A673 (cell line): ENCODE measurements at regions not wholly inside any gene's neighbourhood (a gene's known extent, or its start where the extent isn't known, plus 50 kb on each side); places are given as distances from the start of the nearest gene placed in this dataset.

Source experiments
- BruUV-seq: library from RNA; stranded (reverse); fragments of 400-500 nt; replicated peaks from 2 replicates; lab custom pipeline; 2021; lab: Mats Ljungman, UMichigan
- CTCF ChIA-PET: fragments of 300-600 bp; sonication (Branson Sonifier 250); formaldehyde crosslinking; loops from one replicate; lab custom pipeline; 2022; ENCODE audit warnings: antibody characterized with exemption; lab: Charles Lee
- POLR2A ChIA-PET: fragments of 300-600 bp; sonication (Branson Sonifier 250); formaldehyde crosslinking; loops from one replicate; lab custom pipeline; 2022; ENCODE audit warnings: antibody characterized with exemption; ENCODE audit not compliant: low non-redundant PET; lab: Charles Lee
- DNase-seq: peaks from one replicate; pipeline ENCODE4 v3.0.0-alpha.2; 2015; ENCODE audit warnings: low spot score
- H3K27ac ChIP-seq: fragments of 200-600 bp; sonication (generic); 2 replicates; pipeline ENCODE4 v1.5.1; 2016; ENCODE audit warnings: mixed run types, low read depth, mild to moderate bottlenecking, mixed read lengths, antibody characterized with exemption, low read length; ENCODE audit not compliant: poor library complexity, severe bottlenecking
- H3K27me3 ChIP-seq: fragments of 200-600 bp; sonication (generic); replicated peaks from 2 replicates; pipeline ENCODE4 v1.6.1; 2017; ENCODE audit warnings: mixed run types, low read depth, mild to moderate bottlenecking, mixed read lengths, antibody characterized with exemption, low read length; ENCODE audit not compliant: insufficient read depth, poor library complexity
- H3K36me3 ChIP-seq: fragments of 200-600 bp; sonication (generic); 2 replicates; pipeline ENCODE4 v1.6.1; 2016; ENCODE audit warnings: mixed run types, mild to moderate bottlenecking, mixed read lengths, antibody characterized with exemption, low read length; ENCODE audit not compliant: insufficient read depth, poor library complexity, severe bottlenecking
- H3K4me1 ChIP-seq: fragments of 200-600 bp; sonication (generic); 2 replicates; pipeline ENCODE4 v1.6.1; 2017; ENCODE audit warnings: mixed run types, mild to moderate bottlenecking, mixed read lengths, antibody characterized with exemption, low read length; ENCODE audit not compliant: insufficient read depth, poor library complexity, severe bottlenecking
- H3K4me3 ChIP-seq: fragments of 200-600 bp; sonication (generic); 2 replicates; pipeline ENCODE4 v1.5.1; 2016; ENCODE audit warnings: low read depth, mixed run types, mild to moderate bottlenecking, mixed read lengths, low read length; ENCODE audit not compliant: poor library complexity, severe bottlenecking
- H3K9me3 ChIP-seq: fragments of 200-600 bp; sonication (generic); 2 replicates; pipeline ENCODE4 v1.6.1; 2016; ENCODE audit warnings: mixed run types, low read depth, mild to moderate bottlenecking, mixed read lengths, antibody characterized with exemption, low read length; ENCODE audit not compliant: poor library complexity, severe bottlenecking
- EZH2 ChIP-seq: fragments of 200-600 bp; sonication (generic); IDR thresholded peaks from 2 replicates; pipeline ENCODE4 v1.6.1; 2017; ENCODE audit warnings: borderline replicate concordance, low read depth, mild to moderate bottlenecking, mixed read lengths, antibody characterized with exemption, low read length; ENCODE audit not compliant: poor library complexity, severe bottlenecking
- intact Hi-C: fragments of 100-400 bp; cut with micrococcal nuclease; formaldehyde crosslinking; loops from one replicate; pipeline ENCODE4 v1.10.0; 2022; ENCODE audit not compliant: unreplicated experiment
- TF ChIP-seq, protein P1 (sequence below): fragments of 300-800, 200-600 bp; sonication (generic); conservative IDR thresholded peaks from 2 replicates; pipeline ENCODE4 v1.5.1; 2017; ENCODE audit warnings: low read depth, mild to moderate bottlenecking, antibody characterized with exemption, low read length, moderate library complexity, mixed read lengths

DNA sequence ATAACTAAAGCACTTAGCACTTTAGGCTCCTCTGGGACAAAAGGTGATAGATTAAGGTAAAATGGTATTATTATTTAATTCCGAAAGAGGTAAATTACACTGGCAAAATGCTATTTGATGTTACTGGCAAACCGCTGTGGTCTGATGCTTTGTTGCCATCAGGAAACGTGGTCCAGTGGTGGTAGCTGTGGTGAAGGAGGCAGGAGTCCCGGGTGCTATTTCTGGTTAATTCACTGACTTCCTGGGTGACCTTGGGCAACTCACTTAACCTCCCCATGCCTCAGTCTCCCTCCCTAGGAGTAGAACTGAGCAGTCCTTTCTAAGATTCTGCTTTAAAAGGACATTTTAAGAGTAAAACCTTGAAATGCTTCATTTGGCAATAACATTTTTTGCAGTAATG is 233.4 kb downstream of the ZPLD1 start:
- no peaks in the 10 kb centered on the region for H3K9me3 ChIP-seq
- intact Hi-C loops: no loop called here
- ChIA-PET POLR2A (no interaction called here), CTCF (no interaction called here)
- H3K27ac ChIP-seq: no peak overlapping the region
- no peak for TF ChIP-seq EZH2
- TF ChIP-seq, protein P1, sequence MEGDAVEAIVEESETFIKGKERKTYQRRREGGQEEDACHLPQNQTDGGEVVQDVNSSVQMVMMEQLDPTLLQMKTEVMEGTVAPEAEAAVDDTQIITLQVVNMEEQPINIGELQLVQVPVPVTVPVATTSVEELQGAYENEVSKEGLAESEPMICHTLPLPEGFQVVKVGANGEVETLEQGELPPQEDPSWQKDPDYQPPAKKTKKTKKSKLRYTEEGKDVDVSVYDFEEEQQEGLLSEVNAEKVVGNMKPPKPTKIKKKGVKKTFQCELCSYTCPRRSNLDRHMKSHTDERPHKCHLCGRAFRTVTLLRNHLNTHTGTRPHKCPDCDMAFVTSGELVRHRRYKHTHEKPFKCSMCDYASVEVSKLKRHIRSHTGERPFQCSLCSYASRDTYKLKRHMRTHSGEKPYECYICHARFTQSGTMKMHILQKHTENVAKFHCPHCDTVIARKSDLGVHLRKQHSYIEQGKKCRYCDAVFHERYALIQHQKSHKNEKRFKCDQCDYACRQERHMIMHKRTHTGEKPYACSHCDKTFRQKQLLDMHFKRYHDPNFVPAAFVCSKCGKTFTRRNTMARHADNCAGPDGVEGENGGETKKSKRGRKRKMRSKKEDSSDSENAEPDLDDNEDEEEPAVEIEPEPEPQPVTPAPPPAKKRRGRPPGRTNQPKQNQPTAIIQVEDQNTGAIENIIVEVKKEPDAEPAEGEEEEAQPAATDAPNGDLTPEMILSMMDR: no peak
- H3K4me1 ChIP-seq: peaks cover 15% of the 10 kb centered on the region
- no peak for DNase-seq
- no peaks in the 10 kb centered on the region for H3K36me3 ChIP-seq
- H3K27me3 ChIP-seq: no peaks in the 10 kb centered on the region
- no peak overlapping the region for H3K4me3 ChIP-seq
- no TSS peak for BruUV-seq

DNA sequence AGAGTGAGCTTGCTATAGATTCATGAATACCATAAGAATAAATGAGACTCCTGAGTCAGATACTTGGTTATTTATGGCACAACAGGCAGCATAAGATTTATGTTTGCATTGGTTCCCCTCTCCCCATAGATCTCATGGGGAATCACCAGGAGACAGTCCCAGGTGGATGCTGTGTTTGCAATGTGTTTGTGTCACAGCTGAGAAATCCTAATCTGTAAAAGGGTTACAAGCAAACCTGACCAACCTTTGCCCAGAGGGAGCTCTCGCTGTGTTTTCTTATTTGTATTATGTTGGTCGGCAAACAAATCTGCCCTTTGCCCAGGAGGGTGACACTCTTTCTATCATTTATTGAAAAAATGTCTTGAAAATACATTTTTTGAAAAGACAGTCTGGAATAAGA is 236.2 kb downstream of the ZPLD1 start:
- intact Hi-C loops: loop anchor here (5.0 to 10.0 kb wide), 2 partner anchors 436 to 621 kb away; no protein-coding TSS in a partner anchor
- no peaks in the 10 kb centered on the region for H3K9me3 ChIP-seq
- H3K27ac ChIP-seq: no peak overlapping the region
- no peaks in the 10 kb centered on the region for H3K36me3 ChIP-seq
- H3K4me1 ChIP-seq: peaks cover 34% of the 10 kb centered on the region
- TF ChIP-seq EZH2: no peak
- TF ChIP-seq, protein P1: no peak
- no peak for DNase-seq
- H3K4me3 ChIP-seq: no peak overlapping the region
- no TSS peak for BruUV-seq
- ChIA-PET CTCF (no interaction called here), POLR2A (no interaction called here)
- H3K27me3 ChIP-seq: no peaks in the 10 kb centered on the region

DNA sequence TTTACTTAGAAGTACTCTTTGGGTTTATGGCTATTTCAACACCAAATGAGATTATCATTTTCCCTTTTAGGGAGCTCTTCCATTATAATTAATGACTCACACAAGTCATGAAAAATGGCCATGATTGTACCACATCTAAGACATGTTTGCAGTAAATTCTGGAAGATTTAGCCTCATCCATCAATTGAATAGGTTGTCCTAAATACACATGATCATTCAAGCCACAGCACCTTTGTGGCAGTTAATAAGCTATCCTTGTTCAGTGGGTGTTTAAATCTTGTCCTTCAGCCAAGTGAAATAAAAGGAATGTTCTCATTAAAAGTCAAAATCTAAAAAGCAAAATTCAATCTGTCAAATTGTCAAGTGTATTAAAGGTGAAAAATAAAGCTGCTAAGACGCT is 237.5 kb downstream of the ZPLD1 start:
- ChIA-PET CTCF (interaction anchor here (2.3 kb wide), 1 partner anchor 68 kb away, joined by 6 read pairs; no protein-coding TSS in a partner anchor), POLR2A (no interaction called here)
- H3K36me3 ChIP-seq: no peaks in the 10 kb centered on the region
- H3K27ac ChIP-seq: no peak overlapping the region
- no peak overlapping the region for H3K4me3 ChIP-seq
- H3K27me3 ChIP-seq: no peaks in the 10 kb centered on the region
- H3K4me1 ChIP-seq: peaks cover 43% of the 10 kb centered on the region
- no peaks in the 10 kb centered on the region for H3K9me3 ChIP-seq
- no TSS peak for BruUV-seq
- TF ChIP-seq, protein P1: no peak
- no peak for TF ChIP-seq EZH2
- DNase-seq: peak; percentile 31
- intact Hi-C loops: loop anchor here (5.0 to 10.0 kb wide), 2 partner anchors 438 to 620 kb away; no protein-coding TSS in a partner anchor
